HG03575 (cell line): ENCODE measurements at regions not wholly inside any gene's neighbourhood (a gene's known extent, or its start where the extent isn't known, plus 50 kb on each side); places are given as distances from the start of the nearest gene placed in this dataset.
"Not testable (repeated sequence)": the region's sequence is repeated elsewhere in the genome, so short reads cannot be mapped to it uniquely, and the experiment has no call there.

Experiments
- ATAC-seq: cut with Tn5 transposase; IDR thresholded peaks from one replicate; pipeline ENCODE4 v1.9.1; 2021; ENCODE audit not compliant: unreplicated experiment, insufficient number of reproducible peaks, low FRiP score; ENCODE audit errors: extremely low read depth

DNA sequence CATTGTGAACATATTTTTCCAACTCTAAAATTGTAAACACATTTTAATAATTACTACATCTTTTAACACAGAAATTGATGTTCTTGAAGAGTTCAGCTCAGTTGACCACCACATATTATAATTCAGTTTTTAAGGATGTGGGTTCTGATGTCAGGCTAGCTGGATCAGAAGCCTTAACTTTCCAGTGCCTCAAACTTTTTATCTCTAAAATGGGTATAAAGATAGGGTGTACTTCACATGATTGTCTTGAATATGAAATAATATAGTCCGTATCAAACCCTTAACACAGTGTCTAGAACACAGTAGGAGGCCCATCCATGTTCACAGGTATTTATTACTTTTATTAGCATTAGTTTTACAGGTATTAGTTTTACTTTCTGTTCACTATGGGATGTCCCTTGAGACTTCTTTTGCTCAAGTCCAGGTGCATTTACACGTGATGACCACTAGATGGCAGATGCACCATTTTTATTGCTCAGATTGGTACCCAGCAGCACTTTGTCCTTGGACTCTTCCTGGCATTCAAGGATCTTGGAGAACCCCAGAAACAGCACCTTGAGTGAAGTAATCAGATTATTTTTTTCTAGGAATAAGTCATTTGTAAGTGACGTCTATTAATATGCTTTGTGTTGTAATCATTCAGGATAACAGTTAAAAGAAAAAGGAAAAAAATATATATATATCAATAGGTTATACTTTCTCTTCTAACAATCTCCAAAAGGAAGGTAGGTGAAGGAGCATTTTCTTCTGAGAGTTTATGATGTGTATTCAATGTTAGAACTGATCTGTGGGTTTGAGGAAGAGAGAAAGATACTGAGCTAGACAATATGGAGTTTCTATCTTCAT is 580.2 kb downstream of the ETNK1 start:
- peak; percentile 82 for ATAC-seq

DNA sequence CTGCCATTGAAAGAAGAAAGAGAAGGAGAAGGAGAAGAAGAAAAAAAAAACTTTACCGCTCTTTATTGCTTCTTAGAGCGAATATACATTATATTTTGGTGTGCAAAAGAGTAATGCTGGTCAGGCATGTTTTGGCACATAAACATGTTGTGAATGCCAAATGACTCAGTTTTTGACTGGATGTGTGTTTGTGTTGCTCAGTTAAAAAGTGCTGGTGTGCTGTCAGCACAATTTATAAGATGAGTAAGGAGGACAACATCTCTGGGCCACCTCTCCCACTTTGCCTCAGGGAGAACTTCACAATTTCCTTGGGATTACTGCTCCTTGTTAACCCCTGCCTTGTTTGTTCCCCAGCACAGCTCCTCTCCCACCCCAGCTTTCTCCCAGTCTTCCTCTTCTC is 584.8 kb downstream of the ETNK1 start:
- ATAC-seq, result no peak

- ATAC-seq, result no peak
Observed at GRCh38 chr12:23210573-23210972, 585.6 kb downstream of the ETNK1 start.

- no peak for ATAC-seq
Observed at GRCh38 chr12:23211384-23212320, 586.7 kb downstream of the ETNK1 start.

- no peak for ATAC-seq
Observed at GRCh38 chr12:23217158-23217557, 592.2 kb downstream of the ETNK1 start.

- ATAC-seq, result no peak
Observed at GRCh38 chr12:23217667-23218066, 592.7 kb downstream of the ETNK1 start.

DNA sequence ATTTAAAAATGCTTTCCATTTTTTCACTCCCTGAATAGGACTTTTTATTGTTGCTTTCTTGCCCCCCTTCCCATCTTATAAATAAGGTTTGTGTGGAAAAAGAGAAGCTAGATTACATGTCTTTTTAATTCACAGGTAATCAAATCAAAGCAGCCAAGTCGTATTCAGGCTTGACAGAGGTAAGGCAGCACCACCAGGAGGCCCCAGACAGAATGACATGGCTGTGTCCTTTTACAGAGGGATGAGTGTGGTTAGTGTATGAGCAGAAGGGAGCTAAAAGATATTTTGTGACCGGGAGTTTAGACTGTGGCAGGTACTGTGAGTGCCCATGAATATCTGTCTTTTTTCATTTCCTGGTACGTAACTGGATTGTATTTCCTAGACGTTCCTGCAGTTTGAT is 596.1 kb downstream of the ETNK1 start:
- no peak for ATAC-seq

GRCh38 chr12:23221926-23222325 is 597.0 kb downstream of the ETNK1 start:
- ATAC-seq, result no peak

DNA sequence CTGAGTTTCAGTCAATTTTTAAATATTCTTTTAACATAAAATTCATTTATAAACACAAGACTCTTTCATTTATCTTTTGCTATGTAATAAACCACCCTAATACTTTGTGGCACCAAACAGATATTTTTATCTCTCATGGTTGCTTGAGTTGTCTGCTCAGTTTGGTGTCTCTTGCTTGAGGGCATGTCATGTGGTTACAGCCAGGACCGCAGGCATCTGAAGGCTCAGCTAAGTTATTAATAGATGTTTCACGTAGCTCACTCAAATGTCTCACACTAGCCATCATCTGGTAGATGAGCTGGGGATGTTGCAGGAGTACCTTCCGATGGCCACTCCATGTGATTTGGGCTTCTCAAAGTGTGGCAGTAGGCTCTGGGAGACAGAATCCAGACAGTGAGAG is 597.8 kb downstream of the ETNK1 start:
- ATAC-seq, result no peak

DNA sequence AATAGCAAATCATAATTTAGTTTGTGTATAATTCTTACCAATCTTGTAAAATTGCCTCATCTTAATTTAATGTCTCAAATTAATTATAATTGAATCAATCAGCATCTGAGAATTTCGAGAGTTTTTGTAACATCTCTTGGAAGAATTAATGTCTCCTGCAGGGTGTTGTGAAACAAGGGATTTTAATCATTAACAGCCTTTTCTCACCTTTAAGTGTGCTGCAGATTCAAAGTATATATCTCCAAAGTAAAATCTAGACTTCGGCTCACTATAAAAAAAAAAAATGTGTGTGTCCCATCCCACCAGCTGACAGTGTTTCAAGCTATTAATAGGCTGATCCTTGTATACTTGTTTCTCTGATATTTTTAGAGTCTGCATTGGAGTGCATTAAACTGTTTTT is 603.1 kb downstream of the ETNK1 start:
- no peak for ATAC-seq

GRCh38 chr12:23230899-23231298 is 605.9 kb downstream of the ETNK1 start:
- ATAC-seq, result no peak

- no peak for ATAC-seq
Observed at GRCh38 chr12:23236066-23236780, 611.3 kb downstream of the ETNK1 start.

GRCh38 chr12:23236811-23237210 is 611.8 kb downstream of the ETNK1 start:
- ATAC-seq, result no peak

DNA sequence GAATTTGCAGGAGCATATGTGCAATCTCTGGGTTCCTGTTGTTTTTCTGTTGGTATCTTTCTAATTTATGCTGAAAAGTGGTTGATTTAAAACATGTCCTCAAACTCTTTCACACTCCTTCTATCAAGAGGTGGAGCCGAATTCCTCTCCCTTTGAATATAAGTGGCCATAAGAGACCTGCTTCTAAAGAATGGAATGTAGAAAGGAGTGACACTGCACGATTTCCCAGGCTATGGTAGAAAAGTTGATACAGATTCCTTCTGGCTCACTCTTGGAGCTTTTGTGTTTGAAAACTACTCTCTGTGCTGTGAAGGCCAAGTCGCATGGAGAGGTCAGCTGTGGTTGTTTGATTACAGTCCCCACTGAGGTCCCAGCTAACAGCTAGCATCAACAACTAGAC is 613.2 kb downstream of the ETNK1 start:
- no peak for ATAC-seq

- no peak for ATAC-seq
Observed at GRCh38 chr12:23238957-23239356, 614.0 kb downstream of the ETNK1 start.

DNA sequence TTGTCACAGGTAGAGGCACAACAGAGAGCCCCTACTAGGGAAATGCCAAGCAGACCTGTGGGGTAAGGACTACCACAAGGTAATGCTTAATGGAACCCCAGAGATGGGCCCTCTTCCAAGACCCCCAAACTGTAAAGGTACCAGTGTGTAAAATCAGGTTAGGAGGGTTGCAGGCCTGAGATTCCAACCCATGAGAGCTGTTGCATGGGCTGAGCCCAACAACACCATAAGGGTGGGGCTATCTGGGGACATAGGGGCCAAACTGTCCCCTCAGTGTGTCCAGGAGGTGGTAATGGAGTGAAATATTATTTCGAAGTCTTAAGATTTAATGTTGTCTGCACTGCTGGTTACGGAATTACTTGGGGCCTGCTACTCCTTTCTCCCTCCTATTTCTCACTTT is 620.2 kb downstream of the ETNK1 start:
- ATAC-seq, result no peak

DNA sequence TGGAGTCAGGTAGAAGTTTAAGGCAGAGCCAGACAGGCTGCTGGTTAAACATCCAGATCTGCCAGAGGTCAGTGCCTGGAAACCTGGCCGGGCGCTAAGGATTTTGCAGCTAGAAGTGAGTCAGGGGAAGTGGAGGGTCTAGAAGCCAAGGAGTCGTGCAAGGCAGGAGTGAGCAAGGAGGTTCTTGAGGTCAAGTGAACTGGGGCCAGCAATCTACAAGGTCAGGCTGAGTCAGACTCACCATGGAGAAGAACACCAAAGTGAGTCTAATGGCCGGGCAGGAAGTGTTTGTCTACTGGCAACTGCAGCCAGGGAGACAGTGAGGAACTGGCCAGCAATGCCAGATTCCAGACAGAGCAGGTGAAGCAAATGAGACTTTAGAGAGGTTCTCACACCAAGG is 628.2 kb downstream of the ETNK1 start:
- no peak for ATAC-seq

DNA sequence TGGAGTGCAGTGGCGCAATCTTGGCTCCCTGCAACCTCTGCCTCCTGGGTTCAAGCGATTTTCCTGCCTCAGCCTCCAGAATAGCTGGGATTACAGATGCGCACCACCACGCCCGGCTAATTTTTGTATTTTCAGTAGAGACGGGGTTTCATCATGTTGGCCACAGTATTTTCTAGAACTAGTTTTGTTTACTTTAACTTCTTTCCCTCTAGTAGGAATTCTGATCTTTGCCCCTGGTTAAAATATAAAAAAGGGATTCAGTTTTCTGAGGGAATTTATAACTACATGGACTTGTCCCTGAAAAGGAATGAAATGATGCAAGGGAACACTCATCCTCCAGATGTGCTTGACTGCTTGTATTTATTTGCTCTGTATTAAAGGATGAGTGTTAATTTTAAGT is 628.9 kb downstream of the ETNK1 start:
- not testable (repeated sequence) for ATAC-seq

GRCh38 chr12:23259558-23259957 is 634.6 kb downstream of the ETNK1 start:
- no peak for ATAC-seq
